HepG2 (cell line): ENCODE measurements at regions not wholly inside any gene's neighbourhood (a gene's known extent, or its start where the extent isn't known, plus 50 kb on each side); places are given as distances from the start of the nearest gene placed in this dataset.

ENCODE experiments used
- ATAC-seq: fragments of 200-7000 bp; cut with Tn5 transposase; 3 replicates; pipeline ENCODE4 v1.9.1; 2020; ENCODE audit warnings: mild to moderate bottlenecking, moderate library complexity
- BruUV-seq: library from RNA; stranded (reverse); fragments of 400-500 nt; replicated peaks from 2 replicates; lab custom pipeline; 2021; lab: Mats Ljungman, UMichigan
- CTCF ChIA-PET: fragments of 300-600 bp; formaldehyde crosslinking; extraction: SDS; loops from one replicate; lab custom pipeline; 2021; ENCODE audit warnings: low total read pairs, inconsistent platforms, low intra/inter-chr PET ratio; lab: Yijun Ruan, JAX
- POLR2A ChIA-PET: fragments of 350-600 bp; sonication (Branson Sonifier 250); formaldehyde crosslinking; loops from one replicate; lab custom pipeline; 2020; ENCODE audit warnings: antibody characterized with exemption, inconsistent platforms; lab: Yijun Ruan, JAX
- DNase-seq: peaks from one replicate; pipeline ENCODE4 v3.0.0-alpha.2; 2015; ENCODE audit warnings: low spot score
- FAIRE-seq: peaks from 3 replicates; lab custom pipeline; 2011; peaks lifted over from hg19 to GRCh38; lab: Jason Lieb, UNC
- H2AFZ ChIP-seq: one replicate; pipeline ENCODE4 v1.6.1; 2011; ENCODE audit warnings: low read length, inconsistent platforms
- H3K27ac ChIP-seq: fragments of 300-600 bp; 3 replicates; pipeline ENCODE4 v1.8.0; 2011; ENCODE audit warnings: mixed run types, mild to moderate bottlenecking, mixed read lengths, low read length, inconsistent platforms; ENCODE audit not compliant: insufficient read depth; ENCODE audit errors: extremely low read length
- H3K27me3 ChIP-seq, 2 experiments: fragments of 200-600 bp in 1 of 2; 2 replicates in 1 of 2; 3 replicates in 1 of 2; pipeline versions ENCODE4 v1.6.0 to v1.8.0; 2011; ENCODE audit warnings: low read length in 2 of 2, mild to moderate bottlenecking in 2 of 2, moderate library complexity in 2 of 2, inconsistent platforms in 1 of 2; ENCODE audit not compliant: insufficient read depth in 2 of 2, control insufficient read depth in 1 of 2
- H3K36me3 ChIP-seq, 2 experiments: fragments of 200-600 bp in 1 of 2; replicated peaks in 1 of 2; 2 replicates in 1 of 2; 3 replicates in 1 of 2; pipeline versions ENCODE4 v1.5.1 to v1.8.0; 2011; ENCODE audit warnings: low read length in 2 of 2, inconsistent platforms in 1 of 2; ENCODE audit not compliant: insufficient read depth in 2 of 2, control insufficient read depth in 1 of 2
- H3K4me1 ChIP-seq: 2 replicates; pipeline ENCODE4 v1.5.1; 2012; ENCODE audit warnings: low read length, inconsistent platforms; ENCODE audit not compliant: insufficient read depth
- H3K4me2 ChIP-seq: 2 replicates; pipeline ENCODE4 v1.6.0; 2011; ENCODE audit warnings: low read depth, low read length, inconsistent platforms
- H3K4me3 ChIP-seq, 3 experiments: fragments of 200-600 bp in 1 of 3; sonication (generic), shearing (Covaris generic) in 1 of 3; replicated peaks in 1 of 3; 2 replicates each; pipeline ENCODE4 v1.5.1; 2011 to 2016; ENCODE audit warnings: low read length in 3 of 3, inconsistent platforms in 2 of 3, low read depth in 2 of 3, mild to moderate bottlenecking in 2 of 3, control low read depth in 1 of 3, mixed read lengths in 1 of 3; ENCODE audit not compliant: insufficient read depth in 1 of 3
- H3K79me2 ChIP-seq: one replicate; pipeline ENCODE4 v1.6.1; 2011; ENCODE audit warnings: low read length, inconsistent platforms; ENCODE audit not compliant: insufficient read depth
- H3K9ac ChIP-seq: 2 replicates; pipeline ENCODE4 v1.6.0; 2011; ENCODE audit warnings: mild to moderate bottlenecking, low read depth, low read length, inconsistent platforms; ENCODE audit not compliant: insufficient read depth
- H3K9me3 ChIP-seq: 2 replicates; pipeline ENCODE4 v1.5.1; 2012; ENCODE audit warnings: mild to moderate bottlenecking, low read length
- H4K20me1 ChIP-seq: 2 replicates; pipeline ENCODE4 v1.6.0; 2011; ENCODE audit warnings: inconsistent platforms, mild to moderate bottlenecking, low read length, moderate library complexity; ENCODE audit not compliant: insufficient read depth
- POLR2G ChIP-seq: fragments of 200-400 bp; formaldehyde crosslinking; IDR thresholded peaks from 2 replicates; pipeline ENCODE4 v1.6.1; 2018; ENCODE audit warnings: mild to moderate bottlenecking, low read depth, low read length, moderate library complexity
- SETDB1 ChIP-seq: sonication (generic); formaldehyde crosslinking; IDR thresholded peaks from 2 replicates; pipeline ENCODE4 v1.5.1; 2020; ENCODE audit warnings: missing genetic modification reagents, mild to moderate bottlenecking, borderline replicate concordance
- SIN3A ChIP-seq: IDR thresholded peaks from 2 replicates; pipeline ENCODE4 v1.6.1; 2011; ENCODE audit warnings: low read depth, mild to moderate bottlenecking, control low read depth, low read length, borderline replicate concordance
- WGBS: methylation state at CpG from one replicate; pipeline ENCODE4 v1.1.6; 2017; ENCODE audit warnings: low lambda C conversion rate; 5-methylcytosine and 5-hydroxymethylcytosine counted together
- in situ Hi-C: cut with HindIII; loops from 2 replicates; pipeline ENCODE4 v1.10.0; 2017; ENCODE audit warnings: low pct_unique_long_range_greater_than_20kb; ENCODE audit not compliant: extremely low pct_ligation_motif_present
- intact Hi-C: fragments of 100-400 bp; cut with micrococcal nuclease; formaldehyde crosslinking; loops from one replicate; pipeline ENCODE4 v1.10.0; 2022; ENCODE audit not compliant: unreplicated experiment
- TF ChIP-seq, protein P1 (sequence below): sonication (generic); formaldehyde crosslinking; IDR thresholded peaks from 2 replicates; pipeline ENCODE4 v1.5.0; 2020; ENCODE audit warnings: missing genetic modification reagents, mild to moderate bottlenecking, borderline replicate concordance
- TF ChIP-seq, protein P2 (sequence below): sonication (generic); formaldehyde crosslinking; IDR thresholded peaks from 2 replicates; pipeline ENCODE4 v1.5.1; 2020; ENCODE audit warnings: missing genetic modification reagents, mild to moderate bottlenecking, borderline replicate concordance

DNA sequence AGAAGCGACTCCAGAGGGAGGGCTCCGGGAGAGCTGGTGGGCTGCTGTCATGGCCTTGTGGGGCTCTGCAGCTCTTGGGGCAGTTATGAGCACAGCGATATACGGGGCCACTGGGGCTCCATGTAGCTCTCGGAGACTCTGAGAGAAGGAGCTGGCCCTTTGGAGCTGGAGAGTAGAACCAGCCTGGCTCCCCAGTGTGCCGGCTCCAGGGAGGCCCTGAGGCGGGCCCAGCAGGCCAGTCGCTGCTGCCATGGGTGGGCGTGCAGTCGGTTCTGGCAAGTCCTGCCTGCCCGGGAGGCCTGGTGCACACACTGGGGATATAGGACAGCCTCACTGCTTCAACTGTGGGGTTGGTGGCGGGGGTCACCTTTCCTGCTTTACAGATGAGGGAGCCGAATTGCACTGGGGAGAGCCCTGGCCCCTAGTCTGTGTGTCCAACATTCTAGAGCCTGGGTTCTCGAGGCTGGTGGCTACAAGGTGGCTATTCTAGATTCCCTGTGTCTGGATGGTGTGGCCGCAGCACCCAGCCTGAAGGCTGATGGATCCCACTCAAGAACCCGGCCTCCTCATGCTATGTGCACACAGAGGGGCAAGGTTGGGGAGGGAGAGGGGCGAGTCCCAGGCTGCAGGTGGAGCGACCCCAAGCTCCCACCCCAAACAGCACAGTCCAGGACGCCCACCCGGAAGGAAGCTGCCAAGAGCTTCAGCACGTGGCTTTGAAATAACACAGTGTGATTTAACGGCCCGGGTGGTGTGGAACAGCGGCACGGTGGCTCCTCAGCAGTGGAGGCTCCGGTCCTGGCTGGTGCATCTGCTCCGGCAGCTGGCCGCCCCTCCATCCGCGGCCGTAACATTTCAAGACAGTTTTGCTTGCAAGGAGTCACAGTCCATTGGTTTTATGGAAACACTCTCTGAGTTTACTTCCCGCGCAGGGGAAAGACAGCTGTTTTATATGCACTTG lies 188.3 kb upstream of the C14orf180 start:
- no peak overlapping the region for H3K4me2 ChIP-seq
- ATAC-seq (no peak), FAIRE-seq (no peak), DNase-seq (no peak)
- H3K4me3 ChIP-seq, result no peak overlapping the region
- H3K36me3 ChIP-seq, result no peaks in the 10 kb centered on the region
- peaks cover 22 to 92% of the 10 kb centered on the region in 2 experiments for H3K27me3 ChIP-seq
- no peaks in the 10 kb centered on the region for H4K20me1 ChIP-seq
- H2AFZ ChIP-seq, result no peak overlapping the region
- TF ChIP-seq SETDB1 (CRISPR knock-in tag) (no peak), SIN3A (no peak), POLR2G (no peak)
- TF ChIP-seq, protein P1, sequence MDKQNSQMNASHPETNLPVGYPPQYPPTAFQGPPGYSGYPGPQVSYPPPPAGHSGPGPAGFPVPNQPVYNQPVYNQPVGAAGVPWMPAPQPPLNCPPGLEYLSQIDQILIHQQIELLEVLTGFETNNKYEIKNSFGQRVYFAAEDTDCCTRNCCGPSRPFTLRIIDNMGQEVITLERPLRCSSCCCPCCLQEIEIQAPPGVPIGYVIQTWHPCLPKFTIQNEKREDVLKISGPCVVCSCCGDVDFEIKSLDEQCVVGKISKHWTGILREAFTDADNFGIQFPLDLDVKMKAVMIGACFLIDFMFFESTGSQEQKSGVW (CRISPR knock-in tag), result no peak
- TF ChIP-seq, protein P2, sequence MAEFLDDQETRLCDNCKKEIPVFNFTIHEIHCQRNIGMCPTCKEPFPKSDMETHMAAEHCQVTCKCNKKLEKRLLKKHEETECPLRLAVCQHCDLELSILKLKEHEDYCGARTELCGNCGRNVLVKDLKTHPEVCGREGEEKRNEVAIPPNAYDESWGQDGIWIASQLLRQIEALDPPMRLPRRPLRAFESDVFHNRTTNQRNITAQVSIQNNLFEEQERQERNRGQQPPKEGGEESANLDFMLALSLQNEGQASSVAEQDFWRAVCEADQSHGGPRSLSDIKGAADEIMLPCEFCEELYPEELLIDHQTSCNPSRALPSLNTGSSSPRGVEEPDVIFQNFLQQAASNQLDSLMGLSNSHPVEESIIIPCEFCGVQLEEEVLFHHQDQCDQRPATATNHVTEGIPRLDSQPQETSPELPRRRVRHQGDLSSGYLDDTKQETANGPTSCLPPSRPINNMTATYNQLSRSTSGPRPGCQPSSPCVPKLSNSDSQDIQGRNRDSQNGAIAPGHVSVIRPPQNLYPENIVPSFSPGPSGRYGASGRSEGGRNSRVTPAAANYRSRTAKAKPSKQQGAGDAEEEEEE (CRISPR knock-in tag), result no peak
- CTCF ChIA-PET, result no interaction called here
- H3K27ac ChIP-seq, result no peak overlapping the region
- no peaks in the 10 kb centered on the region for H3K4me1 ChIP-seq
- H3K9ac ChIP-seq, result no peak overlapping the region
- no TSS peak for BruUV-seq
- H3K9me3 ChIP-seq, result no peaks in the 10 kb centered on the region
- in situ Hi-C loops (no loop called here), intact Hi-C loops (no loop called here)
- POLR2A ChIA-PET, result no interaction called here
- 18% methylated on average over 8 of the region's 33 CpGs for WGBS
- no peaks in the 10 kb centered on the region for H3K79me2 ChIP-seq
